IMR-90 (cell line): ENCODE measurements at regions not wholly inside any gene's neighbourhood (a gene's known extent, or its start where the extent isn't known, plus 50 kb on each side); places are given as distances from the start of the nearest gene placed in this dataset.

Experiments used
- ATAC-seq: fragments of 200-7000 bp; cut with Tn5 transposase; 2 replicates; pipeline ENCODE4 v1.9.1; 2020; ENCODE audit warnings: low read depth, mild to moderate bottlenecking, moderate library complexity
- BruUV-seq: library from RNA; stranded (reverse); fragments of 400-500 nt; replicated peaks from 2 replicates; lab custom pipeline; 2021; lab: Mats Ljungman, UMichigan
- CTCF ChIA-PET: fragments of 300-600 bp; formaldehyde crosslinking; extraction: SDS; loops from one replicate; lab custom pipeline; 2021; ENCODE audit warnings: antibody characterized with exemption; lab: Yijun Ruan, JAX
- POLR2A ChIA-PET: fragments of 300-600 bp; sonication (Branson Sonifier 250); formaldehyde crosslinking; loops from one replicate; lab custom pipeline; 2022; ENCODE audit warnings: antibody characterized with exemption; ENCODE audit not compliant: unreplicated experiment; lab: Charles Lee
- DNase-seq: peaks from one replicate; pipeline ENCODE4 v3.0.0; 2013
- H2AFZ ChIP-seq: replicated peaks from 2 replicates; pipeline ENCODE3; 2013; ENCODE audit warnings: low read length, mild to moderate bottlenecking; ENCODE audit not compliant: poor library complexity
- H2AK5ac ChIP-seq: 2 replicates; pipeline ENCODE4 v1.6.1; 2013; ENCODE audit warnings: low read depth, low read length, inconsistent platforms
- H2AK9ac ChIP-seq: replicated peaks from 2 replicates; pipeline ENCODE3; 2013; ENCODE audit warnings: mild to moderate bottlenecking, low read depth, low read length, moderate library complexity; ENCODE audit not compliant: poor library complexity
- H2BK120ac ChIP-seq: 2 replicates; pipeline ENCODE4 v1.6.1; 2013; ENCODE audit warnings: low read depth, low read length, inconsistent platforms
- H2BK15ac ChIP-seq: 3 replicates; pipeline ENCODE4 v1.6.1; 2013; ENCODE audit warnings: low read depth, low read length, inconsistent platforms
- H2BK20ac ChIP-seq: 2 replicates; pipeline ENCODE4 v1.6.1; 2013; ENCODE audit warnings: low read depth, mild to moderate bottlenecking, inconsistent platforms, low read length, moderate library complexity
- H2BK5ac ChIP-seq: 2 replicates; pipeline ENCODE4 v1.6.1; 2013; ENCODE audit warnings: mild to moderate bottlenecking, low read depth, low read length, inconsistent platforms; ENCODE audit not compliant: poor library complexity, severe bottlenecking
- H3K14ac ChIP-seq: replicated peaks from 2 replicates; pipeline ENCODE4 v1.6.1; 2013; ENCODE audit warnings: low read depth, low read length, inconsistent platforms
- H3K18ac ChIP-seq: 2 replicates; pipeline ENCODE4 v1.6.1; 2013; ENCODE audit warnings: low read depth, low read length, control low read depth
- H3K23ac ChIP-seq: 2 replicates; pipeline ENCODE4 v1.6.1; 2013; ENCODE audit warnings: low read depth, low read length, inconsistent platforms
- H3K27ac ChIP-seq: 2 replicates; pipeline ENCODE4 v1.5.1; 2013; ENCODE audit warnings: mild to moderate bottlenecking, control low read depth, low read length; ENCODE audit not compliant: insufficient read depth
- H3K27me3 ChIP-seq: 2 replicates; pipeline ENCODE4 v1.6.1; 2013; ENCODE audit warnings: low read length; ENCODE audit not compliant: control insufficient read depth, insufficient read depth
- H3K36me3 ChIP-seq: 2 replicates; pipeline ENCODE4 v1.6.1; 2013; ENCODE audit warnings: low read length, mixed read lengths; ENCODE audit not compliant: control insufficient read depth, insufficient read depth
- H3K4ac ChIP-seq: 2 replicates; pipeline ENCODE4 v1.6.1; 2013; ENCODE audit warnings: low read depth, low read length, inconsistent platforms
- H3K4me1 ChIP-seq: 2 replicates; pipeline ENCODE4 v1.6.1; 2013; ENCODE audit warnings: low read length, mixed read lengths; ENCODE audit not compliant: control insufficient read depth, insufficient read depth
- H3K4me2 ChIP-seq: 2 replicates; pipeline ENCODE4 v1.6.1; 2013; ENCODE audit warnings: low read depth, mild to moderate bottlenecking, control low read depth, low read length, moderate library complexity
- H3K4me3 ChIP-seq: 2 replicates; pipeline ENCODE4 v1.5.1; 2013; ENCODE audit warnings: low read depth, mild to moderate bottlenecking, control low read depth, low read length, moderate library complexity; ENCODE audit not compliant: insufficient read depth
- H3K56ac ChIP-seq: 2 replicates; pipeline ENCODE4 v1.6.1; 2013; ENCODE audit warnings: low read length, inconsistent platforms; ENCODE audit not compliant: insufficient read depth; ENCODE audit errors: extremely low read depth
- H3K79me1 ChIP-seq, 2 experiments: 2 replicates each; pipeline ENCODE4 v1.6.1; 2013; ENCODE audit warnings: low read length in 2 of 2, inconsistent platforms in 1 of 2, low read depth in 1 of 2
- H3K9ac ChIP-seq: 2 replicates; pipeline ENCODE4 v1.6.1; 2013; ENCODE audit warnings: low read depth, low read length, control low read depth
- H3K9me1 ChIP-seq: 2 replicates; pipeline ENCODE4 v1.6.1; 2013; ENCODE audit warnings: low read length, inconsistent platforms; ENCODE audit not compliant: insufficient read depth
- H3K9me3 ChIP-seq: 2 replicates; pipeline ENCODE4 v1.6.1; 2013; ENCODE audit warnings: low read length; ENCODE audit not compliant: control insufficient read depth, insufficient read depth
- H4K20me1 ChIP-seq: 2 replicates; pipeline ENCODE4 v1.6.1; 2013; ENCODE audit warnings: low read length, inconsistent platforms; ENCODE audit not compliant: insufficient read depth
- H4K5ac ChIP-seq: 2 replicates; pipeline ENCODE4 v1.6.1; 2013; ENCODE audit warnings: mild to moderate bottlenecking, low read depth, low read length, control low read depth
- H4K8ac ChIP-seq, 2 experiments: 2 replicates each; pipeline ENCODE4 v1.6.1; 2013; ENCODE audit warnings: low read depth in 2 of 2, low read length in 2 of 2, control low read depth in 1 of 2, inconsistent platforms in 1 of 2
- H4K91ac ChIP-seq: 2 replicates; pipeline ENCODE4 v1.6.1; 2013; ENCODE audit warnings: low read depth, low read length, inconsistent platforms; ENCODE audit not compliant: insufficient read depth
- BHLHE40 ChIP-seq: fragments of 150-350 bp; IDR thresholded peaks from 2 replicates; pipeline ENCODE4 v1.6.1; 2016; ENCODE audit warnings: mild to moderate bottlenecking, low read depth, low read length
- CEBPB ChIP-seq: IDR thresholded peaks from 2 replicates; pipeline ENCODE4 v1.6.1; 2012; ENCODE audit warnings: low read depth, low read length, improper control_type of control experiment
- FOS ChIP-seq: fragments of 150-350 bp; IDR thresholded peaks from 2 replicates; pipeline ENCODE4 v1.6.1; 2016; ENCODE audit warnings: low read depth, low read length
- MAFK ChIP-seq: IDR thresholded peaks from 2 replicates; pipeline ENCODE4 v1.6.1; 2012; ENCODE audit warnings: low read depth, low read length, improper control_type of control experiment
- MAZ ChIP-seq: IDR thresholded peaks from 2 replicates; pipeline ENCODE4 v1.6.1; 2012; ENCODE audit warnings: low read depth, mild to moderate bottlenecking, low read length, improper control_type of control experiment, moderate library complexity, borderline replicate concordance
- MXI1 ChIP-seq: IDR thresholded peaks from 2 replicates; pipeline ENCODE4 v1.6.1; 2012; ENCODE audit warnings: low read depth, mild to moderate bottlenecking, low read length, moderate library complexity, borderline replicate concordance
- NFE2L2 ChIP-seq: fragments of 150-350 bp; IDR thresholded peaks from 2 replicates; pipeline ENCODE4 v1.6.1; 2016; ENCODE audit warnings: low read depth, mild to moderate bottlenecking, low read length
- POLR2A ChIP-seq: IDR thresholded peaks from 2 replicates; pipeline ENCODE4 v1.6.1; 2012; ENCODE audit warnings: mild to moderate bottlenecking, low read depth, low read length
- RAD21 ChIP-seq: IDR thresholded peaks from 2 replicates; pipeline ENCODE4 v1.6.1; 2012; ENCODE audit warnings: low read length, improper control_type of control experiment
- RCOR1 ChIP-seq: IDR thresholded peaks from 2 replicates; pipeline ENCODE4 v1.6.1; 2012; ENCODE audit warnings: mild to moderate bottlenecking, low read length, improper control_type of control experiment; ENCODE audit not compliant: insufficient replicate concordance
- RFX5 ChIP-seq: IDR thresholded peaks from 2 replicates; pipeline ENCODE4 v1.8.0; 2012; ENCODE audit warnings: low read depth, mild to moderate bottlenecking, low read length, moderate library complexity
- SMC3 ChIP-seq: fragments of 150-350 bp; IDR thresholded peaks from 2 replicates; pipeline ENCODE4 v1.6.1; 2016; ENCODE audit warnings: low read depth, mild to moderate bottlenecking, antibody characterized with exemption, low read length, moderate library complexity
- WGBS, 2 experiments: methylation state at CpG; one replicate each; pipeline versions ENCODE4 v1.1.5 to v1.1.7; 2013; ENCODE audit warnings: missing lambda C conversion rate in 2 of 2; ENCODE audit not compliant: insufficient read length in 1 of 2; ENCODE audit errors: extremely low coverage in 2 of 2; 5-methylcytosine and 5-hydroxymethylcytosine counted together
- dilution Hi-C: fragments of 300-500 bp; cut with HindIII; formaldehyde crosslinking; loops from one replicate; pipeline ENCODE4 v1.14.3; 2018; ENCODE audit warnings: low sequenced_read_pairs; ENCODE audit not compliant: unreplicated experiment
- in situ Hi-C: fragments of 300-500 bp; cut with MboI; formaldehyde crosslinking; loops from 3 replicates; pipeline ENCODE4 v1.14.3; 2019; ENCODE audit warnings: low sequenced_read_pairs, inconsistent platforms, mixed read lengths
- intact Hi-C: fragments of 100-400 bp; cut with micrococcal nuclease; formaldehyde crosslinking; loops from 2 replicates; pipeline ENCODE4 v1.10.0; 2022
- TF ChIP-seq, protein P1 (sequence below): fragments of 150-350 bp; IDR thresholded peaks from 2 replicates; pipeline ENCODE4 v1.6.1; 2016; ENCODE audit warnings: low read depth, mild to moderate bottlenecking, low read length, moderate library complexity, borderline replicate concordance
- TF ChIP-seq, protein P2 (sequence below): conservative IDR thresholded peaks from 2 replicates; pipeline ENCODE4 v1.5.1; 2012; ENCODE audit warnings: mild to moderate bottlenecking, low read depth, low read length, improper control_type of control experiment

DNA sequence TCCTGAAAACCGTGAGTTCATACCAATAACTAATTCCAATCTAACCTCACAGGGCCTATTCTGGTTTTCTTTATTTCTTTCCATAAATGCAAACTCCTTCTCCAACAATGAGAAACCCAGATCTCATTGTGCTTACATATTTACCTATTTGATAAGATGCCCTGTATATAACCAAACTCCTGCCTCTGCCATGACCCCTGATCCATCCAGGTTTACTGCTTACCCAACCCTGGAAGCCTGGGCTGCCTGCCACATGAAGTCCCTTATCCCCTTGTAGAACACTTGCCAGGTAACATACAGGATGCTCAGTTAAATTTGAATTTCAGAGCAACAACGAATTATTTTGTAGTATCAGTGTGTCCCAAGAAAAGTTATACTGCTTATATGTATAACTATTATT lies 766.1 kb downstream of the LTN1 start:
- intact Hi-C loops (loop anchor here (5.0 to 10.0 kb wide), 2 partner anchors 162 to 1379 kb away; partner anchors contain the start of gene ADAMTS1), dilution Hi-C loops (no loop called here)

More for the DNA sequence above, 766.1 kb downstream of the LTN1 start:
- H3K56ac ChIP-seq: no peak overlapping the region
- peak overlapping the region; percentile 23; the same call in 1 of the 2 replicates for H3K27ac ChIP-seq
- no peaks in the 10 kb centered on the region for H3K36me3 ChIP-seq
- no peak overlapping the region for H3K4ac ChIP-seq
- no peaks in the 10 kb centered on the region for H3K79me1 ChIP-seq
- no peak overlapping the region for H2AK9ac ChIP-seq
- H2AFZ ChIP-seq: no peak overlapping the region
- peak overlapping the region; percentile 77; the same call in 1 of the 2 replicates for H2BK120ac ChIP-seq
- BruUV-seq: no TSS peak
- H4K8ac ChIP-seq: peak overlapping the region; percentile 13 to 76; a peak in 2 of 4 replicates
- in situ Hi-C loops: no loop called here
- H4K20me1 ChIP-seq: no peaks in the 10 kb centered on the region
- ATAC-seq (no peak), DNase-seq (no peak)
- H3K9me3 ChIP-seq: no peaks in the 10 kb centered on the region
- H3K18ac ChIP-seq: peak overlapping the region; percentile 83
- H2BK15ac ChIP-seq: peak overlapping the region; percentile 73; the same call in 2 of the 3 replicates
- H4K5ac ChIP-seq: peak overlapping the region; percentile 77
- WGBS, 2 experiments: no CpG with 5 or more reads among the region's 2 CpGs
- H3K27me3 ChIP-seq: no peaks in the 10 kb centered on the region
- no peak overlapping the region for H3K4me3 ChIP-seq
- peak overlapping the region; percentile 35 for H4K91ac ChIP-seq
- no peak overlapping the region for H2BK5ac ChIP-seq
- H3K23ac ChIP-seq: no peak overlapping the region
- POLR2A ChIA-PET: no interaction called here
- H2AK5ac ChIP-seq: no peak overlapping the region; the same call in 1 of the 2 replicates
- 0 out of 2 replicates have a peak overlapping the region, but pooled peaks have one; percentile 45 for H2BK20ac ChIP-seq
- no peak overlapping the region for H3K9ac ChIP-seq
- CTCF ChIA-PET: interaction anchor here (1.0 kb wide), 1 partner anchor 12 kb away, joined by 3 read pairs; no protein-coding TSS in a partner anchor
- no peak overlapping the region for H3K4me2 ChIP-seq
- TF ChIP-seq MXI1 (no peak), FOS (no peak), MAZ (no peak), SMC3 (no peak), BHLHE40 (no peak), POLR2A (no peak), RAD21 (no peak), RFX5 (no peak), RCOR1 (no peak), NFE2L2 (no peak), MAFK (no peak), CEBPB (no peak)
- TF ChIP-seq, protein P1, sequence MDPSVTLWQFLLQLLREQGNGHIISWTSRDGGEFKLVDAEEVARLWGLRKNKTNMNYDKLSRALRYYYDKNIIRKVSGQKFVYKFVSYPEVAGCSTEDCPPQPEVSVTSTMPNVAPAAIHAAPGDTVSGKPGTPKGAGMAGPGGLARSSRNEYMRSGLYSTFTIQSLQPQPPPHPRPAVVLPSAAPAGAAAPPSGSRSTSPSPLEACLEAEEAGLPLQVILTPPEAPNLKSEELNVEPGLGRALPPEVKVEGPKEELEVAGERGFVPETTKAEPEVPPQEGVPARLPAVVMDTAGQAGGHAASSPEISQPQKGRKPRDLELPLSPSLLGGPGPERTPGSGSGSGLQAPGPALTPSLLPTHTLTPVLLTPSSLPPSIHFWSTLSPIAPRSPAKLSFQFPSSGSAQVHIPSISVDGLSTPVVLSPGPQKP: no peak
- TF ChIP-seq, protein P2, sequence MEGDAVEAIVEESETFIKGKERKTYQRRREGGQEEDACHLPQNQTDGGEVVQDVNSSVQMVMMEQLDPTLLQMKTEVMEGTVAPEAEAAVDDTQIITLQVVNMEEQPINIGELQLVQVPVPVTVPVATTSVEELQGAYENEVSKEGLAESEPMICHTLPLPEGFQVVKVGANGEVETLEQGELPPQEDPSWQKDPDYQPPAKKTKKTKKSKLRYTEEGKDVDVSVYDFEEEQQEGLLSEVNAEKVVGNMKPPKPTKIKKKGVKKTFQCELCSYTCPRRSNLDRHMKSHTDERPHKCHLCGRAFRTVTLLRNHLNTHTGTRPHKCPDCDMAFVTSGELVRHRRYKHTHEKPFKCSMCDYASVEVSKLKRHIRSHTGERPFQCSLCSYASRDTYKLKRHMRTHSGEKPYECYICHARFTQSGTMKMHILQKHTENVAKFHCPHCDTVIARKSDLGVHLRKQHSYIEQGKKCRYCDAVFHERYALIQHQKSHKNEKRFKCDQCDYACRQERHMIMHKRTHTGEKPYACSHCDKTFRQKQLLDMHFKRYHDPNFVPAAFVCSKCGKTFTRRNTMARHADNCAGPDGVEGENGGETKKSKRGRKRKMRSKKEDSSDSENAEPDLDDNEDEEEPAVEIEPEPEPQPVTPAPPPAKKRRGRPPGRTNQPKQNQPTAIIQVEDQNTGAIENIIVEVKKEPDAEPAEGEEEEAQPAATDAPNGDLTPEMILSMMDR: no peak
- no peak overlapping the region for H3K14ac ChIP-seq
- H3K4me1 ChIP-seq: peaks cover 14% of the 10 kb centered on the region
- H3K9me1 ChIP-seq: peaks cover 6% of the 10 kb centered on the region
